ENCODE measurements at regions not wholly inside any gene's neighbourhood (a gene's known extent, or its start where the extent isn't known, plus 50 kb on each side); places are given as distances from the start of the nearest gene placed in this dataset.

GRCh38 chr3:54045061-54045815, 77.1 kb upstream of the CACNA2D3 start:
- no peak overlapping the region for H3K27ac ChIP-seq (replicated peaks in 1 of 4)
- no peak for DNase-seq (ENCODE audit: extremely low spot score)
- H3K27me3 ChIP-seq = no peaks in the 10 kb centered on the region
- TF ChIP-seq EP300 (IDR thresholded peaks at IDR 0.05) (no peak), POLR2A (IDR thresholded peaks at IDR 0.05; ENCODE audit: low read depth) (no peak)
- H3K9me3 ChIP-seq = no peaks in the 10 kb centered on the region
- intact Hi-C loops (cut with DNase I) = no loop called here
- no peak overlapping the region for H3K4me3 ChIP-seq
- H3K4me1 ChIP-seq = peaks cover 0 to 4% (median 0%) of the 10 kb centered on the region in 4 donors
- WGBS = 67% methylated on average over 3 of the region's 3 CpGs
- H3K36me3 ChIP-seq = no peaks in the 10 kb centered on the region

GRCh38 chr3:54042259-54042823, 80.0 kb upstream of the CACNA2D3 start:
- Histone ChIP-seq H3K9me3 (no peaks in the 10 kb centered on the region), H3K4me3 (no peak overlapping the region), H3K27me3 (no peaks in the 10 kb centered on the region), H3K36me3 (no peaks in the 10 kb centered on the region), H3K4me1 (peaks cover 0 to 4% (median 0%) of the 10 kb centered on the region in 4 donors), H3K27ac (replicated peaks in 1 of 4) (no peak overlapping the region)
- intact Hi-C loops (cut with DNase I) = no loop called here
- WGBS = 83% methylated on average over 5 of the region's 5 CpGs
- no peak for DNase-seq (ENCODE audit: extremely low spot score)
- TF ChIP-seq EP300 (IDR thresholded peaks at IDR 0.05) (no peak), POLR2AphosphoS5 (IDR thresholded peaks at IDR 0.05) (no peak), POLR2A (IDR thresholded peaks at IDR 0.05; ENCODE audit: low read depth) (no peak)
- TF ChIP-seq, protein P1, sequence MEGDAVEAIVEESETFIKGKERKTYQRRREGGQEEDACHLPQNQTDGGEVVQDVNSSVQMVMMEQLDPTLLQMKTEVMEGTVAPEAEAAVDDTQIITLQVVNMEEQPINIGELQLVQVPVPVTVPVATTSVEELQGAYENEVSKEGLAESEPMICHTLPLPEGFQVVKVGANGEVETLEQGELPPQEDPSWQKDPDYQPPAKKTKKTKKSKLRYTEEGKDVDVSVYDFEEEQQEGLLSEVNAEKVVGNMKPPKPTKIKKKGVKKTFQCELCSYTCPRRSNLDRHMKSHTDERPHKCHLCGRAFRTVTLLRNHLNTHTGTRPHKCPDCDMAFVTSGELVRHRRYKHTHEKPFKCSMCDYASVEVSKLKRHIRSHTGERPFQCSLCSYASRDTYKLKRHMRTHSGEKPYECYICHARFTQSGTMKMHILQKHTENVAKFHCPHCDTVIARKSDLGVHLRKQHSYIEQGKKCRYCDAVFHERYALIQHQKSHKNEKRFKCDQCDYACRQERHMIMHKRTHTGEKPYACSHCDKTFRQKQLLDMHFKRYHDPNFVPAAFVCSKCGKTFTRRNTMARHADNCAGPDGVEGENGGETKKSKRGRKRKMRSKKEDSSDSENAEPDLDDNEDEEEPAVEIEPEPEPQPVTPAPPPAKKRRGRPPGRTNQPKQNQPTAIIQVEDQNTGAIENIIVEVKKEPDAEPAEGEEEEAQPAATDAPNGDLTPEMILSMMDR (IDR thresholded peaks at IDR 0.05) = no peak

DNA sequence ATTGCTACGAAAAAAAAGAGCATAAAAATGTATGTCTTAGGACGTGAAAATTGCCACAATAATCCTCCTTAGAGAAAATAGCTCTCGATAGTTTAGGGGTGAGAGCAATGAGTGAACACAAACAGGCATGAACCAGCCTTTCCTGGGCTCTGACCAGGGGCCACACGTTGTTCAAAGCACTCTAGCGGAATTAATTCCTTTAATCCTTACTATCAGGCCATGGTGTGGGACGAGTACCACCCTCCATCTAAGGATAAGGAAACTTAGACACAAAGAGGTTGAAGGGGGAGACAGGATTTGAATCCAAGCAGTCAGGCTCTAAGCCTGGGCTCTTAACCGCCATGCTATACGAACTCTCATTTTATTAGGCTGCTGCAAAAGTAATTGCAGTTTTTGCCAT, 81.9 kb upstream of the CACNA2D3 start:
- no peaks in the 10 kb centered on the region for H3K27me3 ChIP-seq
- DNase-seq (ENCODE audit: extremely low spot score) = no peak
- WGBS = 85% methylated on average over 8 of the region's 8 CpGs
- H3K4me1 ChIP-seq = no peaks in the 10 kb centered on the region
- H3K4me3 ChIP-seq = no peak overlapping the region
- intact Hi-C loops (cut with DNase I) = no loop called here
- H3K9me3 ChIP-seq = no peaks in the 10 kb centered on the region
- H3K27ac ChIP-seq (replicated peaks in 1 of 4) = no peak overlapping the region
- H3K36me3 ChIP-seq = no peaks in the 10 kb centered on the region
- TF ChIP-seq EP300 (IDR thresholded peaks at IDR 0.05) = no peak
- no peak for TF ChIP-seq POLR2A (IDR thresholded peaks at IDR 0.05; ENCODE audit: low read depth)
- TF ChIP-seq POLR2AphosphoS5 (IDR thresholded peaks at IDR 0.05) = no peak

- Histone ChIP-seq H3K4me1 (no peaks in the 10 kb centered on the region), H3K4me3 (no peak overlapping the region), H3K27me3 (no peaks in the 10 kb centered on the region), H3K27ac (replicated peaks in 1 of 4) (no peak overlapping the region), H3K9me3 (no peaks in the 10 kb centered on the region), H3K36me3 (no peaks in the 10 kb centered on the region)
- DNase-seq (ENCODE audit: extremely low spot score) = no peak
- 82% methylated on average over 4 of the region's 4 CpGs for WGBS
- intact Hi-C loops (cut with DNase I) = no loop called here
- TF ChIP-seq POLR2AphosphoS5 (IDR thresholded peaks at IDR 0.05) (no peak), EP300 (IDR thresholded peaks at IDR 0.05) (no peak), POLR2A (IDR thresholded peaks at IDR 0.05; ENCODE audit: low read depth) (no peak)
- TF ChIP-seq, protein P1 (IDR thresholded peaks at IDR 0.05) = no peak
These were observed 84.0 kb upstream of the CACNA2D3 start for GRCh38 chr3:54038391-54038790.

DNA sequence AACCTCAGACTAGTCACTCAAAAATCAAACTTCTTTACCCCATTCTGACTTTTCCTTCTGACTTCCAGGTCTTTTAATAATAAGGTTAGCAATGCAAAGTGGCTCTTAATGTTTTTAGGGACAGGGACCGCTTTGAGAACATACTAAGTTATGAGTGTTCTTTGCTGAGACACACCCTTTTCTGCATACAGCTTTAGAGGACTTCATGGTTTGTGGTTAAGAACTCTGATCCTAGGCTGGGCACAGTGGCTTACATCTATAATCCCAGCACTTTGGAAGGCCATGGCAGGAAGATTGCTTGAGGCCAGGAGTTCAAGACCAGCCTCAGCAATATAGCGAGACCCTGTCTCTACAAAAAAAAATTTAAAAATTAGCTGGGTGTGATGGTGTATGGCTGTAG, 85.8 kb upstream of the CACNA2D3 start:
- no peaks in the 10 kb centered on the region for H3K9me3 ChIP-seq
- no peaks in the 10 kb centered on the region for H3K4me1 ChIP-seq
- WGBS = 85% methylated on average over 2 of the region's 2 CpGs
- DNase-seq (ENCODE audit: extremely low spot score) = no peak
- no peaks in the 10 kb centered on the region for H3K36me3 ChIP-seq
- H3K27ac ChIP-seq (replicated peaks in 1 of 4) = no peak overlapping the region
- no peak for TF ChIP-seq POLR2A (IDR thresholded peaks at IDR 0.05; ENCODE audit: low read depth)
- no peak for TF ChIP-seq EP300 (IDR thresholded peaks at IDR 0.05)
- TF ChIP-seq POLR2AphosphoS5 (IDR thresholded peaks at IDR 0.05) = no peak
- TF ChIP-seq, protein P1 (IDR thresholded peaks at IDR 0.05) = no peak
- no peaks in the 10 kb centered on the region for H3K27me3 ChIP-seq
- intact Hi-C loops (cut with DNase I) = no loop called here
- no peak overlapping the region for H3K4me3 ChIP-seq
